Kasumi-1 (cell line): ENCODE measurements at regions not wholly inside any gene's neighbourhood (a gene's known extent, or its start where the extent isn't known, plus 50 kb on each side); places are given as distances from the start of the nearest gene placed in this dataset.
"Not testable (repeated sequence)": the region's sequence is repeated elsewhere in the genome, so short reads cannot be mapped to it uniquely, and the experiment has no call there.

Experiments
- DNase-seq, 2 experiments: peaks; one replicate each; lab custom pipeline; 2025; lab: John Stamatoyannopoulos, UW

- no peak for DNase-seq
Observed at GRCh38 chr13:87206708-87207107, 464.5 kb upstream of the SLITRK5 start.

- no peak for DNase-seq
Observed at GRCh38 chr13:87207280-87208003, 463.7 kb upstream of the SLITRK5 start.

GRCh38 chr13:87208636-87209035 lies 462.5 kb upstream of the SLITRK5 start:
- no peak for DNase-seq

- DNase-seq = peak; percentile 19 to 37
Observed at GRCh38 chr13:87234981-87235380, 436.2 kb upstream of the SLITRK5 start.

- no peak for DNase-seq
Observed at GRCh38 chr13:87235621-87236020, 435.6 kb upstream of the SLITRK5 start.

- DNase-seq = no peak
Observed at GRCh38 chr13:87244256-87244890, 426.8 kb upstream of the SLITRK5 start.

GRCh38 chr13:87249847-87250246 lies 421.3 kb upstream of the SLITRK5 start:
- DNase-seq = not testable (repeated sequence)

- no peak for DNase-seq
Observed at GRCh38 chr13:87255394-87255793, 415.8 kb upstream of the SLITRK5 start.

GRCh38 chr13:87259479-87260083 lies 411.6 kb upstream of the SLITRK5 start:
- peak; percentile 1 to 24 for DNase-seq

GRCh38 chr13:87274209-87274819 lies 396.9 kb upstream of the SLITRK5 start:
- peak; percentile 59 to 64 for DNase-seq

GRCh38 chr13:87280139-87280538 lies 391.0 kb upstream of the SLITRK5 start:
- no peak for DNase-seq

- DNase-seq = no peak
Observed at GRCh38 chr13:87287721-87288120, 383.4 kb upstream of the SLITRK5 start.

- DNase-seq = no peak
Observed at GRCh38 chr13:87295636-87296035, 375.5 kb upstream of the SLITRK5 start.

GRCh38 chr13:87302034-87302433 lies 369.1 kb upstream of the SLITRK5 start:
- no peak for DNase-seq

- no peak for DNase-seq
Observed at GRCh38 chr13:87302931-87303330, 368.2 kb upstream of the SLITRK5 start.

- DNase-seq = no peak
Observed at GRCh38 chr13:87311165-87311564, 360.0 kb upstream of the SLITRK5 start.

- no peak for DNase-seq
Observed at GRCh38 chr13:87314822-87315221, 356.3 kb upstream of the SLITRK5 start.

- no peak for DNase-seq
Observed at GRCh38 chr13:87322386-87322785, 348.8 kb upstream of the SLITRK5 start.

- no peak for DNase-seq
Observed at GRCh38 chr13:87324558-87324957, 346.6 kb upstream of the SLITRK5 start.

GRCh38 chr13:87331178-87331577 lies 340.0 kb upstream of the SLITRK5 start:
- DNase-seq = no peak

GRCh38 chr13:87333599-87333998 lies 337.6 kb upstream of the SLITRK5 start:
- no peak for DNase-seq

GRCh38 chr13:87334176-87334575 lies 337.0 kb upstream of the SLITRK5 start:
- DNase-seq = no peak

GRCh38 chr13:87336346-87336889 lies 334.8 kb upstream of the SLITRK5 start:
- not testable (repeated sequence) for DNase-seq
